Stimulated activated CD4-positive, alpha-beta T cell treated with anti-CD3 and anti-CD28 coated beads, Interleukin-1b, Interleukin-23, amount 100 ng/mL, for 1 hour (primary cell): ENCODE measurements at regions not wholly inside any gene's neighbourhood (a gene's known extent, or its start where the extent isn't known, plus 50 kb on each side); places are given as distances from the start of the nearest gene placed in this dataset.
"Not testable (repeated sequence)": the region's sequence is repeated elsewhere in the genome, so short reads cannot be mapped to it uniquely, and the experiment has no call there.

Experiments used
- DNase-seq, 2 donors: peaks; one replicate each; pipeline ENCODE4 v3.0.0-alpha.2; 2020; ENCODE audit warnings: low read depth in 2 of 2

DNA sequence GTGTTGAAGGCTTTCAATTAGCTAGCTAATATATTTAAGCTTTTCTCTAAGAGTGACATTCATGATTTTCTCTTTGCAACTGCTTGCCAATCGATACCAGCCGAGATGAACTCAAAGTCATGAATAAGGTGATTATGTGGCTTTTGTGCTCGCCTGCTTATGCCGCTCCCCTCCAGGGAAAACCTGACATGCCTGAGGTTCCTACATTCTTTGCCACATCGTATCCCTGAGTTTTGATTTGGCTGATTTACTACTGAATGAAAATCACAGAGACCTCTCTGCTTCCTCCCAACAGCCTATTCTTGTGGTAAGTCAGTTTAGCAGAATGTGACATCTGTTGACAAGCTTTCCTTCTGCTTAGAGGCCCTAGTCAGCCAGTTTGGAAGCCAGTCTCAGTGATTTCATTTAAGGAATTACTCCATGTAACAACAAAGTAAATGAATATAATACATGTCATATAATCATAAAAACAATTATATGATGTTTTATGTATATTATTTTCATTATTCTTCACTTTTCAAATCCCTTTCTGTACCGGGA, 513.4 kb downstream of the CSNK1G3 start:
- no peak for DNase-seq

DNA sequence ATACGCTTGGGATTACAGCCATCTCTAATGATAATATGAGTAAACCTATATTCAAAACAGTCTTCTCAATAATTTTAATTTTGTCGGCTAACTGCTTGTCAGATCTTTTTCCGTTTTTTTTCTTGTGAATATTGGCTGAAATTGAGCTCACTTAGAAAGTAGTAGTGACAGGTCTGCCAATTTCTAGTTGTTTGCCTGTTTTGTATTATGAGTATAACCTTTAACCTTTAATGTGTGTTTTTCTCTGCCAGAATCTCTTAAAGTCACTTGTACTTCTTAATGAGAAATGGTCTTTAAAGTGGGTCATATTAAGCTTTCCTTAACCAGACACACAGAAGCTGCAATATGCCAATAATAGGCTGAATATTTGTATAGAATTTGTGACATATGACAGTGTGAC, 511.0 kb downstream of the CSNK1G3 start:
- DNase-seq = no peak

DNA sequence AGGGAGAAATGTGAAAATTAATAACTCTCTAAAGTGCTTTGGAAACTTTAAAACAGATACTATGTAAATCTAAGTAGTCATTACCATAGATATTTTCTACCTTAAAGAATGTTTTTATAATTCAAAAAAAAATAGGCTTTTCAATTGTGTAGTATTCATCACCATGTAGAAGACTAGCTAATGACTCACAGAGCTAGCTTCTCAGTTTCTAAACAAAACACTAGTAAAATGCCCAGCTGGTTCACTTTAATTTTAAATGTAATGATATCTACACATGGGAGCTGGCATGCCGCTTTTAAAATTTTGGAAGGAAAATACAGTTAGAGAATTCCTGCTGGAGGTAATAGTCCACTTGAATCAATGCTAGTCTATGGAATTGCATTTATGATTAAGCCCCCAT, 509.8 kb downstream of the CSNK1G3 start:
- no peak for DNase-seq

DNA sequence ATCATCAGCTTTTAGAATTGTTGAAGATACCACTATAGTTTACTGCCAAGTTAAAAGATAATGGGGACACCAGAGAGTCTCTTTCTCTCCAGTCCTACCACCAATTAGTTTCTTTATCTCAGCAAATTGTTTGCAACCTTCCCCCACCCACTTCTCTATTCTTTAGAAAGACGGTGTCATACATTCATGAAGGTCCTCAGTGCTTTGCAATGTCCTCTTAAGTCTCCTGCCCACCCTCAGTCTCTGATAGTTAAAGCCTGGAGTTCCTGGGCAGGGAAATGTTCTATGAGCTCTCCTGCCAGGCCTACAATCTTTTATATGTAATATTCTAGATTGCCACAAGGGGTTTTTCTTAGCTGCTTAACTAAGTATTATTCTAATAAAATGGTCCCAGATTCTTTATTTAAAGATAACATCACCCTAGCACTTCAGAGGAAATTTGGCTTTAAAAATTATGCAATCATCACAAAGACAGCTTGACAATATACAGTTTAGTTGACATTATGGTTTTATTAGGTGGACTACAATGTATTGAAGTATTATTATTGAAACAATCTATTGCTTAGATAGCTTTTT, 509.2 kb downstream of the CSNK1G3 start:
- DNase-seq = no peak

DNA sequence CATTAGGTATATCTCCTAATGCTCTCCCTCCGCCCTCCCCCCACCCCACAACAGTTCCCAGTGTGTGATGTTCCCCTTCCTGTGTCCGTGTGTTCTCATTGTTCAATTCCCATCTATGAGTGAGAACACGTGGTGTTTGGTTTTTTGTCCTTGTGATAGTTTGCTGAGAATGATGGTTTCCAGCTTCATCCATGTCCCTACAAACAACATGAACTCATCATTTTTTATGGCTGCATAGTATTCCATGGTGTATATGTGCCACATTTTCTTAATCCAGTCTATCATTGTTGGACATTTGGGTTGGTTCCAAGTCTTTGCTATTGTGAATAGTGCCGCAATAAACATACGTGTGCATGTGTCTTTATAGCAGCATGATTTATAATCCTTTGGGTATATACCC, 505.3 kb downstream of the CSNK1G3 start:
- not testable (repeated sequence) for DNase-seq

DNA sequence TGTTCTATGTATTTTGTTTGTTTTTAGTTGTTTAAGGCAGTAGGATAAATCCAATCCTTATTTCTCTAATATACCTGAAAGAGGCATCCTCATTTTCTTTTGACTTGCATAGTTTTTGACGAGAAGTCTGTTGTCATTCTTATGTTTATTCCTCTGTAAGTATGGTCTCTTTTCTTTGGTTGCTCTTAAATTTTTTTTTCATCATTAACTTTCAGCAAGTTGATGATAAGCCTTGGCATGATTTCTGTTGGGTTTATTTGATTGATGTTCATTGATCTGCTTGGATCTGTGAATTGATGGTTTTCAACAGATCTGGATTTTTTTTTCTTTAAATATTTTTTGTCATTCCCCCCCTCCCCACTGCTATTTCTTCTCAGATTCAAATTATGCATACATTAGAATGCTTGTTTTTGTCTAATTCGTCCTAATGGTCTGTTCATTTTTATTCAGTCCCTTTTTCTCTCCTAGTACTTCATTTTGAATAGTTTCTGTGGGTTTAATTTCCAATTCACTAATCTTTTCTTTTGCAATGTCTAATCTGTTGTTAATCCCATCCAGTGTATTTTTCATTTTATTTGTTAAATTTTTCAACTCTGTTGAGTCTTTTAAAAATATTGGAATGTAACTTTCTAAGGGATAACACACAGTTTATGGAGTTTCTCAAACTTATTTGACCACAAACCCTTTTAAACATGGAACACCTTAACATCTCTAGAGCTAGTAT, 495.9 kb downstream of the CSNK1G3 start:
- no peak for DNase-seq

DNA sequence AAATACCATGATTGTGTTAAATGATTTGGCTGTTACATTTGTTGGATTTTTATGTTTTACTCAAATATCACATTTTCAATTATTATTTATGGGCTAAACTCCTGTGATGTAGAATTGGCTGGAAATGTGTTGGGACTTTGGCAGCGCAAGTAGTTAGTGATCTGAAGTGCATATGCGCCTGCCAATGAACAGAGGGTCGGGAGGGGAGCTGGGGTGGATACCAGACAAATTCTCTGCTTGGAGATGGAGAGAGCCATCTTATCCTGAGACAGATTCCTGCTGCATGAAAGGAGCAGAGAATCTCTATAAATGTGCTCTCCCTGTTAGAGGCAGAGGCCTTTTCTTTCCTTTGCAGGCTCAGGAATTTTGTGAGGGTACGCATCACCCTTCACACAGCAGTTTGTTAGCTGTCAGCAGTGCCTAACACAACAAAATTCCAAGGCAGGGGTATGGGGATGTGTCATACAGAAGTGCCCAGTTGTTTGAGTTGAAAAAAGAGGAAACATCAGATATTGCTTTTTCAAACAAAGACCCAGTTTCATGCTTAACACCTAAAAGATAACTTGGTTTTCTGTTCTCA, 489.1 kb downstream of the CSNK1G3 start:
- no peak for DNase-seq

DNA sequence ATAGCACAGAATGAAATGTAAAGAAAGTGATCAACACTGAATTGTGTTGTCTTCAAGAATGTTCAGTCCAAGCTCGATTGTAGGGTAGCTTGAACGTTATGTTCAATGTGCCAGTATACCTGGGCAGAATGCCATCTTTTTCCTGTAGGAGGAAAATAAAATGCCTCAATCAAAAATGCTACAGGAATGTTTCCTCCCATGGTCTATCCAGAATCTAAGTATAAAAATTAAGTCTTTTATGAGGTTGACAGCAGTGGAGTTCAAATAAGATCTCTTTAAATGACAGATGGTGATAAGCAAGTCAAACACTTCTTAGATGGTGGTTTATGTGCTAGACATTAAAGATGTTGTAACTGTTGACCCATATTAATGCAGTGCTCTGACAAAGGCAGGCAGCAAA, 488.6 kb downstream of the CSNK1G3 start:
- no peak for DNase-seq

DNA sequence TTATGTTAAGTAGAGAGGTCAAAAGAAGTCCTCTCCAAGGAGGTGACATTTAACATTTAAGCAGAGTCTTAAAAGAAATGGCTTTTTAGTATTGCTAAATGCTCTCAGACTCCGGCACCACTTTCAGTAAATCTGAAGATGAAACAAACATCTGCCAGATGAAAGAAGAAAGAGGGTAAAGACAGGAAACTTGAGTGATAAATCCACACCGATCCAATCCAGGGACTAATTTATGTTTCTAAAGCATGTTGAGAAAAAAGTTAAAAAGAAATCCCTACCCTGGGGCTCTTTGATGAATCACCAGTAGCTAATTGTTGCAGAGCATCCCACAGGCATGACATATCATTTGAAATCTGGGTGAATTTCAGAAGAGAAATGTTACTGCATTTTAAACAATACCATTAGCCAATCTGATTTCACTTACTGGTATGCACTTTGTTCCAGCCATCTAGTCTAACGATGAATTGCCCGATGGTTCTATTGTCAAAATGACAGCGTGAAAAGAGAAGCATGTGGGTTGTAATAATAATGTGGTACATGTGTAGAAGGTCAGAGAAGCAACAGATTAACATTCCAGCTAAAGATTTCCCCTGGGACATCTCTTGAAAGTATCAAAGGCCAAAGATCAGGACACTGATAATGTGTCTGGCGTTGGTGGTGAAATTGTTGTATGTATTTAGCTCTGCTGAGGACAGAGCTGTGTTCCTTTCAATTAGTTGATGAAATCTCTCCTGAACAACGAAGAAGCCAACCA, 485.7 kb downstream of the CSNK1G3 start:
- no peak for DNase-seq

DNA sequence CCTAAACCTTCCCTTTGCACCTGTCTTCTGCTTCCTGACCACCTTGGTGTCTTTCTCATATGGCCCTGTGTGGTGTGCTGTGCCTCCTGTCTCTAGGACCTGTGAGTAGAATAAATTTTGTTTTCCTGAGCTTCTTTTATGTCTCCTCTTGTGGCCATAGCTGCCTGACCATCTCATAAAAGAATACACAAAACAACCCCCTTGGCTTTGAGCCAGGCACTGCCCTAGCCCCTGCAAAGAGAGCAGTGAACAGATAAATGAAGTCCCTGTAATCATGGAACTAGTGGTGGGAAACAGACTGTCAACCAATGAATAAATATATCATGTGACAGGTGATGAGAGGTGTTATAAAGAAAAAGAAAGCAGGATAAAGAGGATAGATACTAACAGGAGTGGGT, 485.1 kb downstream of the CSNK1G3 start:
- DNase-seq = no peak

DNA sequence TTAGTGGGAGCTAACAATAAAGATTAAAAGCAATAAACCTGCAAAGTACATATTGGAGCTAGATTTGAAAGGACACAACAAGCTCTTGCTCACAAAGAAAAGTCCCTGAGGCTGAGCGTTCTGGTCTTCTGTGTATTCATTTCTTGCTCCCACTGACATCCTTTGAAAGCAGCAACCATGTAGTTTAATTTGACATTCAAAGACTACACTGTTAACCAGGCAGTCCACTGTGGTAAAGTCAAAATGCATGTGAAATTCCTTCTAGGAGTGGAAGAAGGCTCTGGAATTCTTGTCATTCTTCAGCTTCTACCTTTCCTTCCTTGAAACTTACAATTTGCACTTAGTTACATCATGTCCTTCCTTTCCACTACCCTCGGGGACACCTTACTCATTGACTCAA, 480.7 kb downstream of the CSNK1G3 start:
- no peak for DNase-seq

DNA sequence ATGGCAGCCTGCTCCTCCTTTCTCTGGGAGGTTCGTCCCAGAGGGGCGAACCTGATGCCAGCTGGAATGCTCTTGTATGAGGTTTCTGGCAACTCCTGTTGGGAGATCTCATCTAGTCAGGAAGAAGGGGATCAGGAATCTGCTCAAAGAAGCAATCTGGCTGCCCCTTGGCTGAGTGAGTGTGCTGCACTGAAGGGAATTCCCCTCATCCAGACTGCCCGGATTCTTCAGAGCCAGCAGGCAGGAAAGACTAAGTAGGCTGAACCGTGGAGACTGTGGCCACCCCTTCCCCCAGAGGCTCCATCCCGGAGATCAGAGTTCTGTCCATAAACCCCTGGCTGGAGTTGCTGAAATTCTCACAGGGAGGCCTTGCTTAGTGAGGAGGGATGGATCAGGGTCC, 476.0 kb downstream of the CSNK1G3 start:
- DNase-seq = no peak

DNA sequence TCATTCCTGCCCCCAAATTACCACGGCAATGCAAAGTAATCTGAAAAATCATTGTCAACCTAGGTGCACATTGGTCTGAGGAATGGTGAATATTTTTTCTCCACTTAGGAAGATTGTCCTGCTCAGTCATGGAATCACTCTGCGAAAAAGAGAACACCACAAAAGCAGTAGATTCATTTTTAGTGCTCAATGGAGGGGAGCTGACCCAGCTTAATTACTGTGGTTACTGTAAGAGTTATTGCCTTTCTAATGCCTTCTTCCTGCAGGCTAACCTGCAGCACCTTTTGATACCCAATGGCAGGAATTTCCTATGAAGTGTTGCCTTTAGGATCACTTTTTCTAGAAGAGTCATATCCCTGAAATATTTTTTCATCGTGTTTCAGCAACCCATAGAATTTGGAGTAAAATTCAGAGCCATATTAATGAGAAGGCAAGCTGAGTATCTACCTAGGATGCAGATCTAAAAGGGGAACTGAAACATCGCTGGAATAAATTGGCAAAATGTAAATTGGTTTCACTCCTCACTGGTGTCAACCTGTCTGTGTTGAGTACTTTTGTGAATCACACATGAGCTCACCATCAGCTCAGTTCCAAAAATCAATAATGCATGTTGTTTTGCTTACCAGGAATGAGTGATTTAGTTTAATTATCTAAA, 464.5 kb downstream of the CSNK1G3 start:
- DNase-seq = no peak

DNA sequence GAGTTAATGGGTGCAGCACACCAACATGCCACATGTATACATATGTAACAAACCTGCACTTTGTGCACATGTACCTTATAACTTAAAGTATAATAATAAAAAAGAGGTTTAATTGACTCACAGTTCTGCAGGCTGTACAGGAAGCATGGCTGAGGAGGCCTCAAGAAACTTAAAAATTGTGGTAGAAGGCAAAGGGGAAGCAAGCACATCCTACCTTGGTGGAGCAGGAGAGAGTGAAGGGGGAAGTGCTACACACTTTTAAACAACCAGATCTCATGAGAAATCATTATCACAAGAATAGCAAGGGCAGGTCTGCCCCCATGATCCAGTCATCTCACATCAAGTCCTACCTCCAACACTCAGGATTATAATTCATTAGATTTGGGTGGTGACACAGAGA, 463.5 kb downstream of the CSNK1G3 start:
- DNase-seq = not testable (repeated sequence)

DNA sequence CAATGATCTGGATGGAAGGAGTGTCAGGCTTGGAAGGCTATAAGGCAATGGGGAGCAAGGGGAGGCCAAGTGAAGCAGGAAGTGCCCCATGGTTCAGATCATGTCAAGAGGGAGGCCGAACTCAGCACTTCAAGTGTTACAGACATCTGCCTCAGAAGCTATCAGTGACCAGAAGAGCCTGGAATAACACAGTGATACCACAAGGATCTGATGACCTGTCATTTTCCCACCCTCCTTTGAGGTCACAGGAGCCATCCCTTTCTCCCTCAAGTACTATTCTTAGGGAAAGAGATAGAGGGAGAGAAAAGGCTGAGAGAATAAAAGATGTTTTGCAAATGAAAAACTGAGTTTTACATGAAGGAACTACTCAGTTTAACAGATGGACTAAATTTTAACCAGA, 454.8 kb downstream of the CSNK1G3 start:
- DNase-seq = no peak

DNA sequence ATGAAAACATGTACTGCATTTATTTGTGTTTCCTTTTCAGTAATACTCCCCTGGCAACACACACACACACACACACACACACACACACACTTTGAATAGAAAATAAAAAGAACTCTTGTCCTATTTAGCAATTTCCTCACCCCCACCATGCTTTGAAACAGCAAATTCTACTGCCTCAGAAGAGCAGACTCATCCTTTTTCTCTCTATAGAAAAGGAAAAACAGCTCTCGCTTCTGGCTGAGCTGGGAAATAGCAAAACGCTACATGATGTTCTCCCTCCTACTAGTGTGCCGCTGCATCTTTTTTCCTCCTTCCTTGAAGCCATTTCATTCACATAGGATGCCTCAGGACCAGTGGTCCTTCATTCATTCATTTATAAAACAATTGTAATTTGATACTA, 453.6 kb downstream of the CSNK1G3 start:
- DNase-seq = no peak

DNA sequence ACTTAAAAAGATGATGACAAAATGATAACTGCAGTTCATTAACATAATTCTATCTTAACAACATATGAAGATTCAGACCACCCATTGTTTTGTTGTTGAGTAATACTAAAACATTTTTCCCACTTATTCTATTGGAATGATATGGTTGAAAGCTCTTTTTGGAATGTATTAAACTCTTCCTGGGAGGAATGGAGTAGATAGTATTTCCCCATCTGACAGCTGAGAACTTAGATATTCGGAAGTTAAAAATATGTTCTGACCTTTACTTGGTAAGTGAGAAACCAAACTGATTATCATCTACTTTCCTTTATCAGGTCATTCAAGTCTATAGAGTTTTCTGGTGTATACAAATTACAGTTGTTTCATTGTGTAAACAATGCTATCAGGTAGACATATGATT, 452.9 kb downstream of the CSNK1G3 start:
- no peak for DNase-seq

DNA sequence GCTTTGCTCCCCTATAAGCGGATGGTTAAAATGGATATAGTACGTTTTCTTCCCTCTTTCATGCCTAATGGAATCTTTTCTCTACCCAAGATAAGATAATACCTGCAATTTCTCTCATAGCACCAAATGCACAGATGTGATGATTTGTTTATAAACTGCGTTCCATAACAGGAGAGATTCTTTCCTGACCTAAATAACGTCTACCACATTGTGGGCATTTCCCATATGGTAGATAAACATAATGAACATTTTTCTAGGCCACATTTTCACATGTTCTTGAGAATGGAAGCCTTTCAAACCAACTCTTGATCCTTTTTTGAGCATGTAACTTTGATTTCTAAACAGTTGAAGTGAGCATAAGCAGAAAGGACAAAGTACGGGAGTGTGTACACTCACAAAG, 448.5 kb downstream of the CSNK1G3 start:
- DNase-seq = no peak

DNA sequence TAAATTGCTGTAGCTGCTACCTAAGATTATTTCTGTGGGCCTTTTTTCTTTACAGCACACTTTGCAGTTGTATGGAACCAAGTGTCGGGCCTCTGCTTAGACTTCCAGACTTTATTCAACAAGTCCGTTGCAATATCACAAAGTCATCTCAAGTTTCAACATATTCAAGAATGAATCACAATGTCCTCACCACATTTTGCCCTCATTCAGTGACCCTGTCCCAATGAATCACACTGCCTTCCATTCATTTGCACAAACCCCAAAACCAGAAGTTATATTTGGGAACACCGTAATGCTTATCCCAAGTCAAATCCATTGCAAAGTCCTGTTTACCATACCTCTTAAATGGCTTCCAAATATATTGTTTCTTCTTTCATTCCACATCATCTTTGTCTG, 439.6 kb downstream of the CSNK1G3 start:
- DNase-seq = no peak

DNA sequence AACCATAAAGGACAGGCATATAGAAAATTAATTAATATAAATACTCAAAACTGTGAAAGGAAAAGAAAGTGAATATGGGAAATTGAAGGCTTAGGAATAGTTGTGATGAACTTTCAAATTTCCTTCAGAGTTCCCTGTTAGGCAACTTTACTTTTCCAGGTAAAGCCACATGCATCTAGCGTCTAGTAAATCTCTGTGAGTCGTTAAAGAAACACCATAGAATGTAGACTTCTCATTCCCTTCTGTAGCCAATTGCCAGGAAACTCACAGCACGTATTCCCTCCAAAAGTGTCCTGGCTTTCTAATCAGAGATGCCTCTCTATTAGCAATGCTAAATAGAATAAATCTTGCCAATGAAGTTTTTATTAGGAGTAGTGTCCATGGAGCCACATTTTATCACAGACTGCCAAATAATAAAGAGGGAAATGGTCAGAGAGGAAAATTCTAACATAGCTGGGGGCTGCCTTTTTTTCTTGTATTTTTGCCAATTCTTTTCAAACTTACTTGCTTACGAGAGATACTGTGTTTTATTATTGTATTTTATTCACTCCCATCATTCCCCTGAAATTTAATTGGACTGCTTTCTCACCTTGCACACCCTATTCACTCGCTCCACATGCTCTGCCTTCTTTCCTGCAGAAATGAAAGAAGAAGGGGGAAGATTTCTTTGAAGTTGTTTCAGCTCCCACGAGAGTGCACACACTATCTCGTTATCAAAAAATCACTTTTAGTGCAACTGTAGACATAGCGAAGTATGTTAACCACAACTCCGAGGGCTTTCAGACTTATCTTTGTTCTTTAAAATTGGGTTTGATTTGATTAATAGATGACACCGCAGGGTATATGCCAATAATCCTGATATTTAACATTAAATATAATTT, 439.0 kb downstream of the CSNK1G3 start:
- DNase-seq = no peak

DNA sequence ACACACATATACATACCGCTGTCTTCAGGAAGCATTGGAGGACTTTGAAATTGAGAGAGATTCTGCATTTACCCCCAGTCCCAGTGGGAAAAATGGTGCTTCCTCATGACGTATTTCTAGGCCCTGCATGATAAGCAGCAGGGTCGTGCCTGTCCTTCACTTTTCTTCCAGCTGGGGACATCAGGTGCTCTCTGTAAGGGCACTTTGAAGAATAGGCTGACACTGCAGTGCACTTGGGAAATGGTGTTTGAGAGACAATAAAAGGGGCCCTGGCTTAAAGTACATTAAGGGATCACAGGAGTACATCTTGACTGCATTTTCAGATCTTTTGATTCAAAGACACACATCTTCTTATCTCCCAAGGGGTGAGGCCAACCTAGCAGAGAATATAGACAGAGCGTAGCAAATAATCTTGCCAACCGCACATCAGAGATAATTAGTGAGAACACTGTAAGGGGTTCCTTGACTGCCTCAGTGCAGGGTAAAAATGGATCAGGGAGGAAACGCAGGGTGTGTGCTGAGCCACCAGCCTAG, 437.9 kb downstream of the CSNK1G3 start:
- no peak for DNase-seq
